Activated CD4-positive, alpha-beta T cell treated with anti-CD3 and anti-CD28 coated beads, Interleukin-2, Interleukin-4, amounts not matched to agents 100 ng/mL and 50 ng/mL, durations not matched to agents 16 hours and 8 hours (primary cell): ENCODE measurements at regions not wholly inside any gene's neighbourhood (a gene's known extent, or its start where the extent isn't known, plus 50 kb on each side); places are given as distances from the start of the nearest gene placed in this dataset.

Source experiments
- DNase-seq: peaks from one replicate; pipeline ENCODE4 v3.0.0-alpha.2; 2020; ENCODE audit warnings: low spot score

DNA sequence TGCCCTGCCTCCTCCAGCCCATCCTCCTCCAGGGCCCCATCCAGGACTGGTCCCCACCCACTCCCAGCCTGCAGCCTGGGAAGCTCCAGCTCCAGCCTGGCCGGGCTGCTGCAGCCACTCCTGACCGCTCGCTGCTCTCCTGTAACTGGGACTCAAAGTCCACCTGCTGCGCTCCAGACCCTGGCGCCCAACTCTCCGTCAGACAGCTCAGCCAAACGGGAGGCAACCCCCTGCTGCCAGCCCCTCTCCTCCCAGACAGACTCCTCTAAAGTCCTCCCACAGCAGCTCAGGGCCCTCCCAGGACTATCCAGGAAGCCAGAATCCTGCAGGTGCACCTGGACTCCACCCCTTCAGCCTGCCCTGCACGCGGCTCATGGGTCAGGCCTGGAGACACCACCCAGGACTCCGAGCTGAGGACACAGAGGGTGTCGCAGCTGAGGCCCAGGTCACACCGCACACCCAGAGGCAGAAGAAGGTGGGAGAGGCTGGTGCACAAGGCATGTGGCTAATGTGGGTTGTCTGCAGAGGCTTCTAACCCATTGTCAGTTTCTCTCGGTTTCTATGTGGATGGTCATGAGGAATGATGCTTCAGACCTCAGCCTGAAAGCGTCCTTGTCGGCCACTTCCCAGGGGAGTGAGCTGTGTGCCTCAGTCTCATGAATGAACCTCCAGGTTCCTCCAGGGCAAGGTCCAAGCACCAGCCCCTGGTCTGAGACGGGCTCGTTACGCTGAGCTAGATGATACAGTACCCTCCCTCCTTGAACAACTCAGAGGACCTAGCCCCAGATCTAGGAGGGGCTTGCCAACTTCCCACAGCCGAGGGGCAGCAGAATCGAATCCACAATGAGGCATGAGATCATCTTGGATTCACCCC is 1514.8 kb downstream of the TBC1D22A start:
- DNase-seq: no peak

- no peak for DNase-seq
These were observed 1513.0 kb downstream of the TBC1D22A start for GRCh38 chr22:48275412-48275811.

DNA sequence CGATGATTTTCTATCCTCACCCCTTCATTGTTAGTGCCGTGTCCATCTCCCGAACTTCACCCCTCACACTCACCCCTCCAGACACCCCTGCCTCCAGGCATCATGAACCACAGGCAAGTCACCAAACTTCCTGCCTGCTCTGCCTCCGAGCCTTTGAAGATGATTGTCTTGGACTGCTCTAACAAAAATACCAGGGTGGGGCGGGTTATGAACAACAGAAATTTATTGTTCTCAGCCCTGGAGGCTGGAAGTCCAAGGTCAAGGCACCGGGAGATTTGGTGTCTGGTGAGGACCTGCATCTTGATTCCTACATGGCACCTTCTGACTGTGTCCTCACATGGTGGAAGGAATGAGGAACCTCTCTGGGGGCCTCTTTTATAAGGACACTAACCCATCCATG is 1508.3 kb downstream of the TBC1D22A start:
- no peak for DNase-seq

- DNase-seq: no peak
These were observed 1506.5 kb downstream of the TBC1D22A start for GRCh38 chr22:48268771-48269552.

DNA sequence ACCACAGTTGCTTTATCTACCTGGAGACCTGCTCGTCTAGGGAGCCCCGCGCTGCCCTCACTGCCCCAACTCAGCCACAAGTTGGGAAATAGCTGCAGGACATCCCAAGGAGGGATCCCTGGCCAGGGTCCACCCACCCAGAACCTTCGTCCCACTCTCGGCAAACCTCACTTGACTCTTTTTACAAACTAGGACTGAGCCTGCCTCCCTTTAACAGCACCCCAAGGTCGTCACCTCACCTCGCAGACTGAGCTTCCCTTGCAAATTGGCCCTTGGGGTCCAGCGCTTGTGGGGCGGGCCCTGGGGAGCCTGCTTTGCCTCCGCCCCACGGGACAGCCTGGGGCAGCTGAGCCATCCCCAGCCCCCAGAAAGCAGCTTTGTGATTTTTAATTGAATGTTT is 1505.8 kb downstream of the TBC1D22A start:
- no peak for DNase-seq

GRCh38 chr22:48267681-48268080 is 1505.2 kb downstream of the TBC1D22A start:
- DNase-seq: no peak

GRCh38 chr22:48265000-48265625 is 1502.7 kb downstream of the TBC1D22A start:
- no peak for DNase-seq

GRCh38 chr22:48264586-48264985 is 1502.1 kb downstream of the TBC1D22A start:
- DNase-seq: no peak

DNA sequence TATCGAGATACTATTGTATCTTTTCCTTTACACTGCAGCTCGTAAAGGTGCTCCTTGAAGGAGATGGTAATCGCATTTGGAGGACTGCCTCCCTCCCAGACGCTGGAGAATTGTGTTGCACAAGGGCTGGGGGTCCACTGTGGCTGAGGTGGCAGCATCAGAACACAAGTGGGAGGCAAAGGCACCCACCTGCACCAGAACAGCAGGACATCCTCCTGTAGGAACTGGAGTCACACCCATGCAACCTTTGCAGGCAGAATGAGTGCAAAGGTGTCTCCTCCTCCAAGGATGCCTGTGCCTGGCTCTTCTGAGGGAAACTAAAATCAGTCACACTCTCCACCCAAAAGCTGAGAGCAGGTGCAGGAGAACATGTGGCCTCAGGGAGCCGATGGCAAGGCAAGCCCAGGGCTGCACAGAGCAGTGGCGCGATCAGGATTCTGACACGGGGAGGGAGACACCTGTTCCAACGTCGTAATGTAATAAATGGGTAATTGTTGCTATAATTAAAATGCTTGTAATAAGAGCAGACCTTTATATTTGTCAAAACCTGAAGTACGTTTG is 1501.4 kb downstream of the TBC1D22A start:
- DNase-seq: no peak

- no peak for DNase-seq
These were observed 1500.9 kb downstream of the TBC1D22A start for GRCh38 chr22:48263431-48263765.

DNA sequence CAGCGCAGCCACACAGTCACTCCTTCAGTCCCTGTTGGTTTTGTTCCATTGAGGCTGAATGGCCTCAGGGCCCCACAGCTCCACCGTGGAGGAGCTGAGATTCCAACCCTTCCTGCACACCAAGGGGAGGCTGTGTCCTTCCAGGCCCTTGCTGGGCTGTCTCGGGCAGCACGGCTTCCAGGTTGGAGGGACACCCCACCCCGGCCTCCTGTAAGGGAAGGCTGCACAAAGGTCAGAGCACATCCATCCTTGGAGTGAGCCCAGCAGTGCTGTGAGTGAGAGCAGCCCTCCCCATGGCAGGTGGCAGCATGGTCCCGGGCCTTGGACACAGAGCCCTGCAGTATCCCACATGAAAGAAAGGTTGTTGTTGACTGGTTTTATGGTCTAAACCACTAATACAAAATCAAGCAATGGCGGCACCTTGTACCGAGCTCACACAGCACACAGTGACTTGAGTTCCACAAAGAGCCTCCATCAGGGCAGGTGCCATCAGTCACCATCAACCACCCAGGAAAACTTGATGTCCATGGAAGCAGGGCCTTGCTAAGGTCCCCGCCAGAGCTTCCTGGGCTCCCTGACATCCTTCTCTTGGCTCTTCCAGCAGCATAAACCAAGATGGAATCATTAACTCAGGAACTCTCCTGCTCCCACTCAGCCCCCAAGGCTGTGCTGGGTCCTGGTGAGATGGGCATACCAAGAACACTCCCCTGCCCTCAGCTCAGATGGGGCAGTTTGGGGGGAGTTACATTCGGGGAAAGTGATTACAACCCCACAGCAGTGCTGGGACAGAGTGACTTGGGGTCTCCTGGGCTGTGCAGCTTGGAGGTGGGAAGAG is 1500.4 kb downstream of the TBC1D22A start:
- DNase-seq: no peak

DNA sequence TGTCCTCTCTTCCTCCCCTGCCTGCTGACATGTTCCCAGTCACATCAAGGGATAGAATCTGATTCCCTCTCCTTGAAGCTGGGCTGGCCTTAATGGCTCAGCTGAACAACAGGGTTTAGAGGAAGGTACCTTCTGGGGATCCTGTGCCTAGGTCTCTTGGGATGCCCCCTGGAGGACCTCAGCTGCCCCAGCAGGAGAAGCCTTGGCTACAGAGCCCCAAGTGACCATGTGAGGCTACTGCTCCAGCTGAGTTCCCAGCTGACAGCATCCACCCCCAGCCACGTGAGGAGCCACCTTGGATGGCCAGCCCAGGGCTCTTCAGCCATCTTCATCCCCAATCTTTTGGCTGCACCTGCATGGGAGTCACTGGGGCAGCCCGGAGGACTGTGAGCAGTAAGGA is 1499.3 kb downstream of the TBC1D22A start:
- DNase-seq: no peak

DNA sequence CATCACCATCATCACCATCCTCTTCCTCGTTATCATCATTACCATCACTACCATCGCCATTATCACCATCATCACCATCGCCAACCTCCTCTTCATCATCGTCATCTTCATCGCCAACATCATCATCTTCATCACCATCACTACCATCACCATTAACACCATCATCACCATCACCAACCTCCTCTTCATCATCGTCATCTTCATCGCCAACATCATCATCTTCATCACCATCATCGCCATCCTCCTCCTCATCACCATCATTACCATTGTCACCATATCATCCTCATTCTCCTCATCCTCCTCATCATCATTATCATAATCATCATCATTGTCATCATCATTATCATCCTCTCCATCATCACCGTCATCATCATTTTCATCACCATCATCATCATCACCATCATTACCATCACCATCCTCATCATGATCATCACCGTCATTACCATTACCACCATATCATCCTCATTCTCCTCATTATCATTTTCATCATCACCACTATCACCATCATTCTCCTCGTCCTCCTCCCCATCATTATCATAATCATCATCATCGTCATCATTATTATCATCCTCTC is 1498.7 kb downstream of the TBC1D22A start:
- DNase-seq: no peak

DNA sequence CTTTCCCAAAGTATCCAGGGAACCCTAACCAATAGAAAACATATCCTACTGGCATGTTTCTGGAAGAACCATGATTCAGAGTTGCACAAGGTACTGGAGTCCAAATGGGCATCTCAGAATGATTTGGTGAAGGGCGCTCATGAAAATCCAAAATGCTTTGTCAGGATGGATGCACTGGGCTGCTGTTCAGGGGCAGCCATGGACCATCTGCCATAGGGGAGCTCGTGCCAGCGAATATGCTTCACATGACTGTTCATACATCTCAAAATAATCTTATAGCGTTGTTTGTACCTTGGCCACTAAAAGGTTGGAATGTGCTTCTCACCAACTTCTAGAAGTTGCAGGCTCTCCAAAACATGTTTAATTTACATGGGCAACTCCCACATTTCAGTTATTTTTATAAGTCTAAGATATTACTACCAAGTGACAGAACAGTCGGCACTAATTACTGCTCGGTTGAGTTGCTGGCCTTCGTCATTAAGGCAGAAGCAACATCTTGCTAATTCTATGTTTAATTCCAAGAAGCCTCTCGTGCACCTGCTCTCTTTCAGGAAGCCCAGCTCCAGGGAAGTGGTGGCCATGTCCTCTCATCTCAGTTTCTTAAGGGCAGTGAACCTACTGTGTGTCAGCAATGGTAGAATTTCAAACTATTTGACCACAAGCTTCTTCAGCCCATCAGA is 1497.7 kb downstream of the TBC1D22A start:
- no peak for DNase-seq

DNA sequence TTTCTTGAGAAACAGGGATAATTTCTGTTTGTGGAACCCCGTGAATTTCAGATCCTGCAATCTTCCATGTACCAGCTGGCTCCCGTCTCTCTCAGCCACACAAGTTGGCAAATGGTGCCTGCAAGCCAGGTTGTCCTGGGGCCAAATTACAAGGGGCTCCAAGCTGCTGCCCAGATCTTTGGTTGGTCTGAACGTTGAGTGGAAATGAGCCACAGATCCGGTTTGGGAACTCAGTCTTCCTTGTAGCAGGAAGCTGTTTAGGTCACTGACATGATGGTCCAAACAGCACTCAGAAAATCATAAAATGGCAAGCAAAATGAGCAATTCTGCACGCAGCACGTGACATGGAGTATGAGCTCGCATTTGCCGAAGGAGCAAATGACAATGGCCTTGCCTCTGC is 1496.4 kb downstream of the TBC1D22A start:
- DNase-seq: no peak

DNA sequence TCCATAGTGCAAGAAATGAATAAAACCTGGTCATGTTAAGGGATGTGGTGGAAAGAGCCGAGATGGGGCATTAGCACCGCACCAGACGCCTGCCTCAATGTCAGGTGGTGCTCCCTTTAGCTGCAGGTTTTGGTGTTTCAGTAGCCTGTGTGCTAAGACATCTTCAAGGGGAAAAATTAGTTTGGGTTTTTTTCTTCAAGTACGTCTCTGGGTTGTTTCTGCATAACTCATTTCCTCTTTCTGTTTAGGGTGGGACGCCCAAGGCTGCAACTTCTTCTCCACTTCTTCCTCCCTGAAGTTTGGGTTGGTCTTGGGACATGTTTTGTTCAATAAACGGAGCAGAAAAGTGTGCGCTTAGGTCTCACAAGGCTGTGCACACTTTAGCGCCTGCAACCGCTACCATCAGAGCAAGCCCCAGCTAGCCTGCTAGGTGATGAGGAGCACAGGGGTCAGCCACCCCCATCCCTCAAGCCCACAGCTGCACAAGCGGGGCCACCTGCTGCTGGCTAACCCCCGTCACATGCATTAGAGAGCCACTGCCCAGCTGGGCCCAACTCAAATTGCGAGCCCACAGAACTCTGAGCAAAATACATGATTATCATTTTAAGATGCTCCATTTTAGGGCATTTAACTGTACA is 1495.7 kb downstream of the TBC1D22A start:
- DNase-seq: no peak

DNA sequence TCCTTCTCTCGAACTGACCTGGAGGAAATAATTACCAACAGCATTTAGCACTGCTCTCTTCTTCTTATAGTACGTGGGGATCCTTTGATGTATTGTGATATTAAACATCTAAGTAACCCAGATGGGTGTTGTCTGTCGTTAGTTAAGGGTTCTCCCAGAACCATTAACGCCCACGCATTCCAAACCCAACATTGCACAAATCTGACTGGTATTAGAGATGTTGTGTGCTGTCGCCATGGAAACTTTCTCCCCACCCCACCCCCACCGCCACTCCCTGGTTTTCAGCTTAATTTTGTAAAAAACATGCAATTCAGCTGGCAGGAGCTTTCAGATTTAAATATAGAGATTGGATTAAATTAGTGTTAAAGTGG is 1495.2 kb downstream of the TBC1D22A start:
- DNase-seq: no peak

DNA sequence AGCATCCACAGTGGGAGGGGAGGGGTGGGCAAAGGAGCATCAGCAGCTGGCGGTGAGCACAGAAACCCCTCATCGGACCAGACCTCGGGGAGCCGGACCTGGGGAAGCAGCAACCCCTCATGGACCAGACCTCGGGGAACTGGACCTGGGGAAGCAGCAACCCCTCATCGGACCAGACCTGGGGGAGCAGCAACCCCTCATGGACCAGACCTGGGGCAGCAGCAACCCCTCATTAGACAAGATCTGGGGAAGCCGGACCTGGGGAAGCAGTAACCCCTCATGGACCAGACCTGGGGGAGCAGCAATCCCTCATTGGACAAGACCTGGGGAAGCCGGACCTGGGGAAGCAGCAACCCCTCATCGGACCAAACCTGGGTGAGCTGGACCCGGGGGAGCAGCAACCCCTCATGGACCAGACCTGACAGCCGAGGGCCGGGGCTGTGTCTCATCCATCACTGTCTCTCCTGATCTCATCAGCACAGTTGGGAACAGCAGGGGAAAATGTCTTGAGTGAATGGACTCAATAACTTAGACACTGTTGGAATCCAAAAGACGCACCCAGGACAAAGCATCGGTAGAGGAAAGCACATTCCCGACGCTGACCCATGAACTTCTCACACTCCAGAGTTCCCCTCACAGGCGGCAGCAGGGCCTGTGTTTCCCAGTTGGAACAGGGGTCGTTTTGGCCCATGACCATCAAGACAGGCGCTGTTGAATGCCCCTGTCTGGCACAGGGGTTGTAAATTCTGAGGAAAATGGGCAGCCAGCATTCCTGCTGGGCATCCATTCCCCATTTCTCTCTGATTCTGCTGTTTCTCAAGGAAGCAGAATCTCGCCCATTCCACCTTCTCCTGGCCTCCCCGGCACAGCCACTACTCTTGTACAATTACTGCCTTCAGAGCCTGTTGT is 1494.6 kb downstream of the TBC1D22A start:
- DNase-seq: no peak

GRCh38 chr22:48256041-48256739 is 1493.7 kb downstream of the TBC1D22A start:
- DNase-seq: no peak
